ENCODE measurements at regions not wholly inside any gene's neighbourhood (a gene's known extent, or its start where the extent isn't known, plus 50 kb on each side); places are given as distances from the start of the nearest gene placed in this dataset.

DNA sequence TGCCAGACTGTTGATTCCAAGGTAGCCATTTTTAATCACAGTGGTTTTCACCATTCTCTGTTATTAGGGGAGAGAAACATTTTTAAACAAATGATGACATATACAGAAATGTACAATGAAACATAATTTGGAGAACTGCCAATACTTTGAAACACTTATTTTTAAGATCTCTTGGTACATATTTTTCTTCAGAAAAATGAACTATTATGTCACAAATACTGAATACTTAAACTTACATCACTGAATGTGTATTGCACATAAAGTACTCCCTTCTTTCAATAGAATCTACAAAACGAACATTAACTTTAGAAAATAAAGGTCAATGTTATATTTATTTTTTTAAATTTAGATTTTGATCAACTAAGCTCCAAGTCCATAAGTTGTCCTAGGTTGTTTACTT, 71.7 kb upstream of the CPNE8 start:
- POLR2A ChIA-PET = no interaction called here
- Mint-ChIP-seq H3K36me3 (no peaks in the 10 kb centered on the region), H3K4me3 (no peak overlapping the region), H3K9me3 (peaks cover 0 to 18% (median 2%) of the 10 kb centered on the region in 9 donors), H3K4me1 (no peaks in the 10 kb centered on the region), H3K27ac (no peak overlapping the region), H3K27me3 (no peaks in the 10 kb centered on the region)
- DNase-seq = no peak
- no peak for ATAC-seq

DNA sequence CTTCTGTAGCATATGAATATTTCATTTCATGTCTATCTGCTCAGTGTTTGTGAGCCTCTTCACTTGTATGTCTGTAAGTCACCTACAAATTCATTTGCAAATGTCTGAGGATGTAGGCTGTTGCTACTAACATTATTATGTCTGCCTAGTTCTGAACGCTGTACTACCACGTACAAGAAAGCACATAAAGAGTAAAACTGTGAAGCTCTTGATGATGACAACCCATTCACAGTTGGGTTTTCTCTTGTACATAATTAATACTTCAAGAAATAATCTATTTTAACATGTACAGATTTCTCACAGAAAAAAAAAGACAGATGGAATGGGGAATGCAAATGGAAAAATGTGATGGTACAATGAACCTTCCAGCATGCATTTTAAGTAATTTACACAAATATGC, 64.3 kb upstream of the CPNE8 start:
- no peak overlapping the region for H3K27ac Mint-ChIP-seq
- ATAC-seq (no peak), DNase-seq (no peak)
- POLR2A ChIA-PET = no interaction called here
- no peaks in the 10 kb centered on the region for H3K27me3 Mint-ChIP-seq
- H3K4me1 Mint-ChIP-seq = no peaks in the 10 kb centered on the region
- H3K4me3 Mint-ChIP-seq = no peak overlapping the region
- no peaks in the 10 kb centered on the region for H3K36me3 Mint-ChIP-seq
- peaks cover 0 to 17% (median 6%) of the 10 kb centered on the region in 9 donors for H3K9me3 Mint-ChIP-seq

DNA sequence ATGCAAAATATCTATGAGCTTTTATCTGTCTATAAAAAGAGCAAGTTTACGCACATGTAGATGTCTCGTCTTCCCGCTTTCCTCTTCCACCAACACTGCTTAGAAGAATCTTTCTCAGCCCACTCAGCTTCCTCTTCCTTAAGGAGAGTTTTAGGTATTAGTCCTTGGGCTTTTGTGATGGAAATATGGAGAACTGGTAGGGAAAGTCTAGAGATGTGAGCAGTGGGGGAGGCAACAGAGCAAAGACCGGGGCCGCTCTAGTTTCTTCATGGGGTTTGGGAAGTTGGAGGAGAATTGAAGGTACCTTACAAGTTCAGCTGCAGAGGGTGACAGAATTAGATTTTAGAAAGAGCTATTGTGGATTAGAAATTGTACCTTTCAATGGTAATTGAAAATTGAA, 56.3 kb upstream of the CPNE8 start:
- H3K36me3 Mint-ChIP-seq = no peaks in the 10 kb centered on the region
- H3K27ac Mint-ChIP-seq = no peak overlapping the region
- DNase-seq (no peak), ATAC-seq (no peak)
- H3K27me3 Mint-ChIP-seq = no peaks in the 10 kb centered on the region
- H3K4me1 Mint-ChIP-seq = no peaks in the 10 kb centered on the region
- no peak overlapping the region for H3K4me3 Mint-ChIP-seq
- POLR2A ChIA-PET = no interaction called here
- H3K9me3 Mint-ChIP-seq = peaks cover 0 to 13% (median 3%) of the 10 kb centered on the region in 9 donors

DNA sequence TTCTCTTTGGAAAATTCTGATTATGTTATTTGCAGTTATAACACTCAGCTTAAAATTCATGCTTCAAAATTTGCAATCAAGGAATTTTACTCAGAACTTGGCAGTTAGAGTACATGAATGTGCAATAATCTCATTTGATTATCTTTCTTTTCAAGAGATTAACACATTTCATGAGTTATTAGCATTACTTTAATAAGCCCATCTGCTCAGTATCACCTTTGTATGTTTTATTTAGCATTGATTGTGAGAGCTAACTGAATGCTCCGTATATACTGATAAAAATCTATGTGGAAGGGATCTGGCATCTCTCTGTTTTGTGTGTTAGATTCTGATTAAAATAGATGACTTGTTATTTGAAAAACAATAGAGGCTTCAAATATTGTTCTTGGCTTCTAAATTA, 55.6 kb upstream of the CPNE8 start:
- ATAC-seq = no peak
- DNase-seq = no peak
- Mint-ChIP-seq H3K9me3 (peaks cover 0 to 15% (median 3%) of the 10 kb centered on the region in 9 donors), H3K27me3 (no peaks in the 10 kb centered on the region), H3K27ac (no peak overlapping the region), H3K36me3 (peaks cover 0 to under 1% (median 0%) of the 10 kb centered on the region in 3 donors), H3K4me3 (no peak overlapping the region), H3K4me1 (no peaks in the 10 kb centered on the region)
- POLR2A ChIA-PET = no interaction called here

DNA sequence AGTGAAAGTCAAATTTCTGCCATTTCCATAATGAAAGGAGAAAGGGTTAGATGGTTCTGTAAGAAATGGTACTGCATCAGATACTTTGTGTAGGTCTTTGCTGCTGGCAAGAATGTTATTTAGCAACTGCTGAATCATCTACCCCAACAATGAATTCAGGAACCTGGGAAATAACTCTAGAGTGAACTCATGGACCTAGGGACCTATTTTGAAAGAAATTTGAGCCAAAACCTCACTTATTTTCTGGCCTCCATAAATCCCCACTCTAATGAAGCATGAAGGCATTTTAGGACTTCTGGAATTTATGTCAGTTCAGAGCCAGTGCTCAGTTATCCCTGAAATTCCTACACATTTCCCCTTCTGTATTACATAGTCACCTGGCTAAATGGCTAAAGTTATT, 50.9 kb upstream of the CPNE8 start:
- Mint-ChIP-seq H3K4me1 (no peaks in the 10 kb centered on the region), H3K9me3 (peaks cover 0 to 16% (median 0%) of the 10 kb centered on the region in 9 donors), H3K36me3 (peaks cover 0 to 5% (median 0%) of the 10 kb centered on the region in 3 donors), H3K4me3 (no peak overlapping the region), H3K27me3 (no peaks in the 10 kb centered on the region), H3K27ac (no peak overlapping the region)
- POLR2A ChIA-PET = no interaction called here
- DNase-seq (no peak), ATAC-seq (no peak)
